Medulla oblongata (tissue), 1 donor: ENCODE measurements at regions not wholly inside any gene's neighbourhood (a gene's known extent, or its start where the extent isn't known, plus 50 kb on each side); places are given as distances from the start of the nearest gene placed in this dataset.

Experiments used
- DNase-seq: peaks from one replicate; pipeline ENCODE4 v3.0.0-alpha.2; 2015; ENCODE audit errors: extremely low spot score

GRCh38 chr16:51431517-51432241 lies 280.6 kb upstream of the SALL1 start:
- DNase-seq = peak; percentile 64

- no peak for DNase-seq
Measured at GRCh38 chr16:51430716-51431369, 279.8 kb upstream of the SALL1 start.

- DNase-seq = no peak
Measured at GRCh38 chr16:51429041-51429440, 278.0 kb upstream of the SALL1 start.

- no peak for DNase-seq
Measured at GRCh38 chr16:51427085-51427484, 276.0 kb upstream of the SALL1 start.

- DNase-seq = no peak
Measured at GRCh38 chr16:51426276-51426675, 275.2 kb upstream of the SALL1 start.

- no peak for DNase-seq
Measured at GRCh38 chr16:51420247-51420646, 269.2 kb upstream of the SALL1 start.

- DNase-seq = no peak
Measured at GRCh38 chr16:51419768-51420167, 268.7 kb upstream of the SALL1 start.

GRCh38 chr16:51418258-51418657 lies 267.2 kb upstream of the SALL1 start:
- no peak for DNase-seq

- DNase-seq = no peak
Measured at GRCh38 chr16:51416926-51417325, 265.9 kb upstream of the SALL1 start.

GRCh38 chr16:51410125-51410524 lies 259.1 kb upstream of the SALL1 start:
- no peak for DNase-seq

GRCh38 chr16:51409001-51409675 lies 258.1 kb upstream of the SALL1 start:
- no peak for DNase-seq

GRCh38 chr16:51408357-51408756 lies 257.3 kb upstream of the SALL1 start:
- DNase-seq = no peak

GRCh38 chr16:51407921-51408320 lies 256.9 kb upstream of the SALL1 start:
- no peak for DNase-seq

- DNase-seq = no peak
Measured at GRCh38 chr16:51407199-51407598, 256.1 kb upstream of the SALL1 start.

GRCh38 chr16:51405361-51405760 lies 254.3 kb upstream of the SALL1 start:
- no peak for DNase-seq

- no peak for DNase-seq
Measured at GRCh38 chr16:51404386-51404785, 253.3 kb upstream of the SALL1 start.

GRCh38 chr16:51402785-51403184 lies 251.7 kb upstream of the SALL1 start:
- no peak for DNase-seq

GRCh38 chr16:51402298-51402697 lies 251.2 kb upstream of the SALL1 start:
- no peak for DNase-seq

GRCh38 chr16:51401673-51402072 lies 250.6 kb upstream of the SALL1 start:
- no peak for DNase-seq

GRCh38 chr16:51399908-51400670 lies 249.0 kb upstream of the SALL1 start:
- DNase-seq = no peak

- no peak for DNase-seq
Measured at GRCh38 chr16:51394421-51394820, 243.4 kb upstream of the SALL1 start.

GRCh38 chr16:51393381-51394005 lies 242.4 kb upstream of the SALL1 start:
- no peak for DNase-seq
